ENCODE measurements at regions not wholly inside any gene's neighbourhood (a gene's known extent, or its start where the extent isn't known, plus 50 kb on each side); places are given as distances from the start of the nearest gene placed in this dataset.

DNA sequence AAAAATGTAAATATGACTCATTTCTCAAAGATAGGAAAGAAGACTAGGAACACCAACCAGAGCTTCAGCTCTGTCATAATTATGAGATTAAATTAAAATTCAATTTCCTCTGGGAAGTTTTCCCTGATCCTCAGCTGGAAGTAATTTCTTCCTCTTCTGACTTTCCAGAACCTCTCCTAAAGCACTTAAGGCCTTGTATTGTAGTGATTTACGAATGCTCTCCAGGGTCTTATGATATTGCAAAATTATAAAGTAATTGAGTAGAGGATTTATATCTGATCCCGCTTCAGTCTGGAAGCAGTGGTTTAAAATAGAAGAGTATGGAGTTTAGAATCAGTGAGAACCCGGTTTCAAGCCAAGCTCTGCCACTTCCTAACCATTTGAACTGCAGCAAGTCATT, 279.8 kb downstream of the ZPLD1 start:
- no peak for FAIRE-seq
- Histone ChIP-seq H3K79me2 (ENCODE audit: control insufficient read depth, insufficient read depth, low read length) (no peaks in the 10 kb centered on the region), H4K20me1 (ENCODE audit: control insufficient read depth, extremely low read depth, insufficient read depth, low read length) (no peaks in the 10 kb centered on the region), H3K4me1 (ENCODE audit: control insufficient read depth, extremely low read depth, insufficient read depth, low read length) (peaks cover 7% of the 10 kb centered on the region), H3K4me3 (ENCODE audit: control insufficient read depth in 2 of 3, extremely low read depth in 1 of 3, insufficient read depth in 2 of 3, low read depth in 1 of 3, low read length in 3 of 3) (no peak overlapping the region), H3K4me2 (ENCODE audit: control insufficient read depth, extremely low read depth, insufficient read depth, low read depth, low read length) (peak overlapping the region; percentile 53), H3K9ac (ENCODE audit: control insufficient read depth, extremely low read depth, insufficient read depth, low read length) (no peak overlapping the region), H3K27ac (ENCODE audit: control insufficient read depth, insufficient read depth, low read length) (peak overlapping the region; percentile 85), H3K36me3 (ENCODE audit: control insufficient read depth in 2 of 2, extremely low read depth in 1 of 2, insufficient read depth in 2 of 2, low read length in 2 of 2) (no peaks in the 10 kb centered on the region), H3K9me3 (ENCODE audit: control insufficient read depth, low read depth, low read length) (no peaks in the 10 kb centered on the region), H3K9me1 (ENCODE audit: control insufficient read depth, extremely low read depth, insufficient read depth, low read length) (no peaks in the 10 kb centered on the region), H3K27me3 (ENCODE audit: control insufficient read depth, extremely low read depth, insufficient read depth, low read length) (no peaks in the 10 kb centered on the region), H2AFZ (ENCODE audit: control insufficient read depth, low read length) (peak overlapping the region; percentile 6)
- TF ChIP-seq, protein P1, sequence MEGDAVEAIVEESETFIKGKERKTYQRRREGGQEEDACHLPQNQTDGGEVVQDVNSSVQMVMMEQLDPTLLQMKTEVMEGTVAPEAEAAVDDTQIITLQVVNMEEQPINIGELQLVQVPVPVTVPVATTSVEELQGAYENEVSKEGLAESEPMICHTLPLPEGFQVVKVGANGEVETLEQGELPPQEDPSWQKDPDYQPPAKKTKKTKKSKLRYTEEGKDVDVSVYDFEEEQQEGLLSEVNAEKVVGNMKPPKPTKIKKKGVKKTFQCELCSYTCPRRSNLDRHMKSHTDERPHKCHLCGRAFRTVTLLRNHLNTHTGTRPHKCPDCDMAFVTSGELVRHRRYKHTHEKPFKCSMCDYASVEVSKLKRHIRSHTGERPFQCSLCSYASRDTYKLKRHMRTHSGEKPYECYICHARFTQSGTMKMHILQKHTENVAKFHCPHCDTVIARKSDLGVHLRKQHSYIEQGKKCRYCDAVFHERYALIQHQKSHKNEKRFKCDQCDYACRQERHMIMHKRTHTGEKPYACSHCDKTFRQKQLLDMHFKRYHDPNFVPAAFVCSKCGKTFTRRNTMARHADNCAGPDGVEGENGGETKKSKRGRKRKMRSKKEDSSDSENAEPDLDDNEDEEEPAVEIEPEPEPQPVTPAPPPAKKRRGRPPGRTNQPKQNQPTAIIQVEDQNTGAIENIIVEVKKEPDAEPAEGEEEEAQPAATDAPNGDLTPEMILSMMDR (optimal IDR thresholded peaks at IDR 0.05 in 1 of 3, IDR thresholded peaks at IDR 0.05 in 1 of 3, conservative IDR thresholded peaks at IDR 0.05 in 1 of 3; ENCODE audit: extremely low read depth in 1 of 3, insufficient read depth in 2 of 3, low read length in 3 of 3): no peak
- TF ChIP-seq EZH2 (IDR thresholded peaks at IDR 0.05; ENCODE audit: low read length): no peak
- no peak for DNase-seq (ENCODE audit: low read depth, low spot score)
- dilution Hi-C loops (cut with MboI; ENCODE audit: extremely low pct_ligation_motif_present, low sequenced_read_pairs): no loop called here

DNA sequence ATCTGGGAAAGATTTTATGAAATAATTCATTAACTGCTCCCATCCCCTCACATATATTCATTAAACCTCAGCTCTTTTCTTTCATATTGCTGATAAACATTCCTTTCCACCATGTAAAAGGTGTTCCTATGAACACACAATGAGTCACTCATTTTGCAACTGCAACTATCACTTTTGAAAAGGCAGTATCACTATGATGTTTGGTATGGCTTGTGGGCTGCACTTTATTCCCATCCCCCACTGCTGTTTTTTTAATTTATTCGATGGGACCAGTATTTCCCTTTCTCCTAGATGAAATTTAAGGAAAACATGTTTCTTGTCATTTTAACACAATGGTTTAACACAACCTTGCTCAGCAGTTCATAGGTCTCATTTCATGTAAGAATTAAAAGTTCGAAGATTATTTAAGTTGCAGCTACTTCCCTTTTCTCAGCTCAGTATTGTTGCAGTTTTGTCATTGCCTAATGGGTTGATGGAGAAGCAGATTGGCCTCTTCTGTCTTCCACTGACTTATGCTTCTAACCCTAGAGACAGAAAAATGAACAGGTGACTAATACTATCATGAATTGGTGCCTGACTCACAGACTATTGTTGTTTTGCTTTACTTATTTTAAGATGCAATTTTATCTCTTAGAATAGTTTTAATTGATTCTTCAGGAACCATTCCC, 280.3 kb downstream of the ZPLD1 start:
- no peaks in the 10 kb centered on the region for H3K9me3 ChIP-seq (ENCODE audit: control insufficient read depth, low read depth, low read length)
- no peak overlapping the region for H3K4me3 ChIP-seq (ENCODE audit: control insufficient read depth in 2 of 3, extremely low read depth in 1 of 3, insufficient read depth in 2 of 3, low read depth in 1 of 3, low read length in 3 of 3)
- no peak overlapping the region for H3K9ac ChIP-seq (ENCODE audit: control insufficient read depth, extremely low read depth, insufficient read depth, low read length)
- peak; percentile 19 for DNase-seq (ENCODE audit: low read depth, low spot score)
- FAIRE-seq: peak; percentile 84
- H3K36me3 ChIP-seq (ENCODE audit: control insufficient read depth in 2 of 2, extremely low read depth in 1 of 2, insufficient read depth in 2 of 2, low read length in 2 of 2): no peaks in the 10 kb centered on the region
- H3K27me3 ChIP-seq (ENCODE audit: control insufficient read depth, extremely low read depth, insufficient read depth, low read length): no peaks in the 10 kb centered on the region
- H3K79me2 ChIP-seq (ENCODE audit: control insufficient read depth, insufficient read depth, low read length): no peaks in the 10 kb centered on the region
- H3K27ac ChIP-seq (ENCODE audit: control insufficient read depth, insufficient read depth, low read length): peak overlapping the region; percentile 85
- peaks cover 7% of the 10 kb centered on the region for H3K4me1 ChIP-seq (ENCODE audit: control insufficient read depth, extremely low read depth, insufficient read depth, low read length)
- peak overlapping the region; percentile 6 for H2AFZ ChIP-seq (ENCODE audit: control insufficient read depth, low read length)
- TF ChIP-seq, protein P1 (optimal IDR thresholded peaks at IDR 0.05 in 1 of 3, IDR thresholded peaks at IDR 0.05 in 1 of 3, conservative IDR thresholded peaks at IDR 0.05 in 1 of 3; ENCODE audit: extremely low read depth in 1 of 3, insufficient read depth in 2 of 3, low read length in 3 of 3): no peak
- TF ChIP-seq EZH2 (IDR thresholded peaks at IDR 0.05; ENCODE audit: low read length): no peak
- dilution Hi-C loops (cut with MboI; ENCODE audit: extremely low pct_ligation_motif_present, low sequenced_read_pairs): no loop called here
- H3K4me2 ChIP-seq (ENCODE audit: control insufficient read depth, extremely low read depth, insufficient read depth, low read depth, low read length): peak overlapping the region; percentile 53
- H3K9me1 ChIP-seq (ENCODE audit: control insufficient read depth, extremely low read depth, insufficient read depth, low read length): no peaks in the 10 kb centered on the region
- H4K20me1 ChIP-seq (ENCODE audit: control insufficient read depth, extremely low read depth, insufficient read depth, low read length): no peaks in the 10 kb centered on the region
